ENCODE measurements at regions not wholly inside any gene's neighbourhood (a gene's known extent, or its start where the extent isn't known, plus 50 kb on each side); places are given as distances from the start of the nearest gene placed in this dataset.

DNA sequence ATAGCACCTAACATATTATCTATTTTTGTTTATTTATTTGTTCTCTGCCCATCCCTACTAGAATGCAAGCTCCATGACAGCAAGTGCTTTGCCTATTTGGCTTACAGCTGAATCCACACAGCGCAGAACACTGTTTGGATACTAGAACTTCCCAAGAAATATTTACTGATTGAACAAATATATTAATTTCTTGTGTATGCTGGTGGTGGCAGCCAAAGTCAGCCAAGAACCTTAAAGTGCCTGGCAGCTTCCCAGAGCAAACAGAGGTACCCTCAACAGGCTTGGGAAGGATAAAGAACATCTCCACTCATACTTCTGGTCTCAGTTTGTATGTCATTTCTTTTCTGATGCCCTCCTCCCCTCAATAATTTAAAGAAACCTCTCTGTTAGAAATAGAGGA lies 111.8 kb upstream of the SLC25A36 start:
- no peak for DNase-seq (ENCODE audit: low read depth)
- TF ChIP-seq, protein P1, sequence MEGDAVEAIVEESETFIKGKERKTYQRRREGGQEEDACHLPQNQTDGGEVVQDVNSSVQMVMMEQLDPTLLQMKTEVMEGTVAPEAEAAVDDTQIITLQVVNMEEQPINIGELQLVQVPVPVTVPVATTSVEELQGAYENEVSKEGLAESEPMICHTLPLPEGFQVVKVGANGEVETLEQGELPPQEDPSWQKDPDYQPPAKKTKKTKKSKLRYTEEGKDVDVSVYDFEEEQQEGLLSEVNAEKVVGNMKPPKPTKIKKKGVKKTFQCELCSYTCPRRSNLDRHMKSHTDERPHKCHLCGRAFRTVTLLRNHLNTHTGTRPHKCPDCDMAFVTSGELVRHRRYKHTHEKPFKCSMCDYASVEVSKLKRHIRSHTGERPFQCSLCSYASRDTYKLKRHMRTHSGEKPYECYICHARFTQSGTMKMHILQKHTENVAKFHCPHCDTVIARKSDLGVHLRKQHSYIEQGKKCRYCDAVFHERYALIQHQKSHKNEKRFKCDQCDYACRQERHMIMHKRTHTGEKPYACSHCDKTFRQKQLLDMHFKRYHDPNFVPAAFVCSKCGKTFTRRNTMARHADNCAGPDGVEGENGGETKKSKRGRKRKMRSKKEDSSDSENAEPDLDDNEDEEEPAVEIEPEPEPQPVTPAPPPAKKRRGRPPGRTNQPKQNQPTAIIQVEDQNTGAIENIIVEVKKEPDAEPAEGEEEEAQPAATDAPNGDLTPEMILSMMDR (IDR thresholded peaks at IDR 0.05; ENCODE audit: low read length, missing control alignments): no peak
- no peak overlapping the region for H3K4me3 ChIP-seq (replicated peaks; ENCODE audit: low read depth, low read length)

- DNase-seq (ENCODE audit: low read depth): no peak
- H3K4me3 ChIP-seq (replicated peaks; ENCODE audit: low read depth, low read length): no peak overlapping the region
- TF ChIP-seq, protein P1 (IDR thresholded peaks at IDR 0.05; ENCODE audit: low read length, missing control alignments): no peak
Observed at GRCh38 chr3:140830391-140830790, 111.2 kb upstream of the SLC25A36 start.

GRCh38 chr3:140832883-140833282 lies 108.8 kb upstream of the SLC25A36 start:
- no peak overlapping the region for H3K4me3 ChIP-seq (replicated peaks; ENCODE audit: low read depth, low read length)
- no peak for DNase-seq (ENCODE audit: low read depth)
- TF ChIP-seq, protein P1 (IDR thresholded peaks at IDR 0.05; ENCODE audit: low read length, missing control alignments): no peak

DNA sequence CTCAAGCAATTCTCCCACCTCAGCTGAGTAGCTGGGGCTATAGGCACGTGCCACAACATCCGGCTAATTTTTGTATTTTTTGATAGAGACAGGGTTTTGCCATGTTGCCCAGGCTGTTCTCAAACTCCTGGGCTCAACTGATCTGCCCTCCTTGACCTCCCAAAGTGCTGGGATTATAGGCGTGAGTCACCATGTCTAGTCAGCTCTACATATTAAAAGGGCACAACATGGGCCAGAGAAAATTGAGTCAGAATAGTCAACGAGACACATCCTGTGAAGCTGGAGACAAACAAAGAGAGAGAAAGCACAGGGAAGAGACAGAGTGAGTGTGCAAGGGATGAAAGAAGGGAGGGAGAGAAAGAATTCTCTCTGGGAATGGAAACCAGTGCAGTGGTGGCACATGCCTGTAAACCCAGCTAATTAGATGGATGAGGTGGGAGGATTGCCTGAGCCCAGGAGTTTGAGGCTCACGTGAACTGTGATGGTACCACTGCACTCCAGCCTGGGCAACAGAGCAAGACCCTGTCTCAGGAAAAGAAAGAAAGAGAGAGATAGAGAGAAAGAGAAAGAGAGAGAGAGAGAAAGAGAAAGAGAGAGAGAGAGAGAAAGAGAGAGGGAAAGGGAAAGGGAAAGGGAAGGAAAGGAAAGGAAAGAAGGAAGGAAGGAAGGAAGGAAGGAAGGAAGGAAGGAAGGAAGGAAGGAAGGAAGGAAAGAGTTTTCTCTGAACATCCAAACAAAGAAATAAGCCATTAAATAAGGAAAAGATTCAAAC lies 107.2 kb upstream of the SLC25A36 start:
- no peak overlapping the region for H3K4me3 ChIP-seq (replicated peaks; ENCODE audit: low read depth, low read length)
- DNase-seq (ENCODE audit: low read depth): no peak
- TF ChIP-seq, protein P1 (IDR thresholded peaks at IDR 0.05; ENCODE audit: low read length, missing control alignments): no peak

GRCh38 chr3:140842984-140843649 lies 98.5 kb upstream of the SLC25A36 start:
- H3K4me3 ChIP-seq (replicated peaks; ENCODE audit: low read depth, low read length): no peak overlapping the region
- TF ChIP-seq, protein P1 (IDR thresholded peaks at IDR 0.05; ENCODE audit: low read length, missing control alignments): no peak
- DNase-seq (ENCODE audit: low read depth): no peak

DNA sequence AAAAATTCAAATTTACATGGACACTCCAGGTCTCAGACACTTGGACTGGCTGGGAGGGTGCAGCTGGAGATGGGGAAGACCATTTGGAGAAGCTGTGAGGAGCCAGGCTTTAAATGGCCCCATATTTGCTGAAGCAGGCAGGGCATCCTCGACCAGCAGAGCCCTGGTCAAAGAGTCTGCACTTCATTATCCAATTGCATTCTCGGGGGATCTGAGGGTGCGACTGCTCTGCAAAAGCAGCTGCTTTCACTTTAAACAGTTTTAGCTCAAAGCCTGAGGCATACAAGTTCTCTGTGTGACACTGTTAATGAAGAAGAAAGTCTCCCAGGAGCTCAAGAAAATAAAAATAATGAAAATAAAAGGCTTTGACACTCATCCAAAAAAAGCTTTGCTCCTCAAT lies 98.0 kb upstream of the SLC25A36 start:
- no peak overlapping the region for H3K4me3 ChIP-seq (replicated peaks; ENCODE audit: low read depth, low read length)
- TF ChIP-seq, protein P1 (IDR thresholded peaks at IDR 0.05; ENCODE audit: low read length, missing control alignments): no peak
- no peak for DNase-seq (ENCODE audit: low read depth)

Measured in fibroblast of pulmonary artery (primary cell).